Stimulated activated CD4-positive, alpha-beta T cell treated with anti-CD3 and anti-CD28 coated beads, Interleukin-2, amount 100 ng/mL, for 48 hours (primary cell): ENCODE measurements at regions not wholly inside any gene's neighbourhood (a gene's known extent, or its start where the extent isn't known, plus 50 kb on each side); places are given as distances from the start of the nearest gene placed in this dataset.
"Not testable (repeated sequence)": the region's sequence is repeated elsewhere in the genome, so short reads cannot be mapped to it uniquely, and the experiment has no call there.

Source experiments
- DNase-seq, 2 donors: peaks; one replicate each; pipeline ENCODE4 v3.0.0-alpha.2; 2020

GRCh38 chr1:157407917-157408525, 144.3 kb downstream of the FCRL5 start:
- DNase-seq: no peak

- DNase-seq: no peak
Observed at GRCh38 chr1:157407367-157407766, 144.9 kb downstream of the FCRL5 start.

- DNase-seq: no peak
Observed at GRCh38 chr1:157405662-157406061, 146.7 kb downstream of the FCRL5 start.

- no peak for DNase-seq
Observed at GRCh38 chr1:157404614-157405013, 147.7 kb downstream of the FCRL5 start.

GRCh38 chr1:157404063-157404501, 148.2 kb downstream of the FCRL5 start:
- DNase-seq: no peak

GRCh38 chr1:157403608-157404007, 148.7 kb downstream of the FCRL5 start:
- DNase-seq: no peak

- DNase-seq: no peak
Observed at GRCh38 chr1:157403203-157403602, 149.1 kb downstream of the FCRL5 start.

- no peak for DNase-seq
Observed at GRCh38 chr1:157400766-157401165, 151.5 kb downstream of the FCRL5 start.

- DNase-seq: no peak
Observed at GRCh38 chr1:157399984-157400382, 152.3 kb downstream of the FCRL5 start.

- DNase-seq: no peak
Observed at GRCh38 chr1:157399343-157399983, 152.9 kb downstream of the FCRL5 start.

GRCh38 chr1:157390651-157391050, 161.7 kb downstream of the FCRL5 start:
- no peak for DNase-seq

GRCh38 chr1:157388057-157388456, 164.3 kb downstream of the FCRL5 start:
- DNase-seq: no peak

- DNase-seq: no peak
Observed at GRCh38 chr1:157384258-157384657, 168.1 kb downstream of the FCRL5 start.

- DNase-seq: no peak
Observed at GRCh38 chr1:157382351-157382750, 170.0 kb downstream of the FCRL5 start.

GRCh38 chr1:157380523-157380922, 171.8 kb downstream of the FCRL5 start:
- no peak for DNase-seq

GRCh38 chr1:157377280-157377713, 175.0 kb downstream of the FCRL5 start:
- peak; percentile 10 to 17 for DNase-seq

GRCh38 chr1:157376681-157377080, 175.6 kb downstream of the FCRL5 start:
- DNase-seq: no peak

GRCh38 chr1:157372311-157372710, 180.0 kb downstream of the FCRL5 start:
- DNase-seq: not testable (repeated sequence)

GRCh38 chr1:157371826-157372225, 180.5 kb downstream of the FCRL5 start:
- no peak for DNase-seq

- DNase-seq: no peak
Observed at GRCh38 chr1:157371221-157371620, 181.1 kb downstream of the FCRL5 start.

GRCh38 chr1:157370698-157371097, 181.6 kb downstream of the FCRL5 start:
- no peak for DNase-seq

- peak; percentile 30 to 38 for DNase-seq
Observed at GRCh38 chr1:157369808-157370521, 182.3 kb downstream of the FCRL5 start.

- not testable (repeated sequence) for DNase-seq
Observed at GRCh38 chr1:157368941-157369340, 183.4 kb downstream of the FCRL5 start.

- DNase-seq: no peak
Observed at GRCh38 chr1:157368363-157368762, 184.0 kb downstream of the FCRL5 start.
